ENCODE measurements at regions not wholly inside any gene's neighbourhood (a gene's known extent, or its start where the extent isn't known, plus 50 kb on each side); places are given as distances from the start of the nearest gene placed in this dataset.

- Histone ChIP-seq H3K4me3 (ENCODE audit: low read depth, low read length) (no peak overlapping the region), H3K27ac (no peak overlapping the region), H2AFZ (no peak overlapping the region), H3K9ac (no peak overlapping the region), H3K27me3 (ENCODE audit: control insufficient read depth, insufficient read depth, low read length) (no peaks in the 10 kb centered on the region), H3K9me3 (ENCODE audit: control insufficient read depth, low read length) (no peaks in the 10 kb centered on the region), H3K4me1 (no peaks in the 10 kb centered on the region), H3K36me3 (ENCODE audit: control insufficient read depth, insufficient read depth, low read length) (no peaks in the 10 kb centered on the region), H3K79me2 (no peaks in the 10 kb centered on the region), H3K4me2 (ENCODE audit: low read length) (no peak overlapping the region)
- TF ChIP-seq, protein P1, sequence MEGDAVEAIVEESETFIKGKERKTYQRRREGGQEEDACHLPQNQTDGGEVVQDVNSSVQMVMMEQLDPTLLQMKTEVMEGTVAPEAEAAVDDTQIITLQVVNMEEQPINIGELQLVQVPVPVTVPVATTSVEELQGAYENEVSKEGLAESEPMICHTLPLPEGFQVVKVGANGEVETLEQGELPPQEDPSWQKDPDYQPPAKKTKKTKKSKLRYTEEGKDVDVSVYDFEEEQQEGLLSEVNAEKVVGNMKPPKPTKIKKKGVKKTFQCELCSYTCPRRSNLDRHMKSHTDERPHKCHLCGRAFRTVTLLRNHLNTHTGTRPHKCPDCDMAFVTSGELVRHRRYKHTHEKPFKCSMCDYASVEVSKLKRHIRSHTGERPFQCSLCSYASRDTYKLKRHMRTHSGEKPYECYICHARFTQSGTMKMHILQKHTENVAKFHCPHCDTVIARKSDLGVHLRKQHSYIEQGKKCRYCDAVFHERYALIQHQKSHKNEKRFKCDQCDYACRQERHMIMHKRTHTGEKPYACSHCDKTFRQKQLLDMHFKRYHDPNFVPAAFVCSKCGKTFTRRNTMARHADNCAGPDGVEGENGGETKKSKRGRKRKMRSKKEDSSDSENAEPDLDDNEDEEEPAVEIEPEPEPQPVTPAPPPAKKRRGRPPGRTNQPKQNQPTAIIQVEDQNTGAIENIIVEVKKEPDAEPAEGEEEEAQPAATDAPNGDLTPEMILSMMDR (IDR thresholded peaks at IDR 0.05): no peak
These were observed 440.7 kb upstream of the ARHGEF26 start for GRCh38 chr3:153680526-153680925.

DNA sequence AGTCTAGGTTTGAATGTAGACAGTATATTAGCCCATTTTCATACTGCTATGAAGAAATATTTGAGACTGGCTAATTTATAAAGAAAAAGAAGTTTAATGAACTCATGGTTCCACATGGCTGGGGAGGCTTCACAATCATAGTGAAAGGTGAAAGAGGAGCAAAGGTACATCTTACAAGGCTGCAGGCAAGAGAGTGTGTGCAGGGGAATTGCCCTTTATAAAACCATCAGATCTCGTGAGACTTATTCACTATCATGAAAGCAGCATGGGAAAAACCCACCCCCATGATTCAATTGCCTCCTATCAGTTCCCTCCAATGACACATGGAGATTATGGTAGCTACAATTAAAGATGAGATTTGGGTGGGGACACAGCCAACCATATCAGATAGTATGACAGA is 440.1 kb upstream of the ARHGEF26 start:
- Histone ChIP-seq H3K4me2 (ENCODE audit: low read length) (no peak overlapping the region), H2AFZ (no peak overlapping the region), H3K4me1 (no peaks in the 10 kb centered on the region), H3K36me3 (ENCODE audit: control insufficient read depth, insufficient read depth, low read length) (no peaks in the 10 kb centered on the region), H3K27me3 (ENCODE audit: control insufficient read depth, insufficient read depth, low read length) (no peaks in the 10 kb centered on the region), H3K27ac (no peak overlapping the region), H3K9ac (no peak overlapping the region), H3K4me3 (ENCODE audit: low read depth, low read length) (no peak overlapping the region), H3K79me2 (no peaks in the 10 kb centered on the region), H3K9me3 (ENCODE audit: control insufficient read depth, low read length) (no peaks in the 10 kb centered on the region)
- TF ChIP-seq, protein P1 (IDR thresholded peaks at IDR 0.05): no peak

DNA sequence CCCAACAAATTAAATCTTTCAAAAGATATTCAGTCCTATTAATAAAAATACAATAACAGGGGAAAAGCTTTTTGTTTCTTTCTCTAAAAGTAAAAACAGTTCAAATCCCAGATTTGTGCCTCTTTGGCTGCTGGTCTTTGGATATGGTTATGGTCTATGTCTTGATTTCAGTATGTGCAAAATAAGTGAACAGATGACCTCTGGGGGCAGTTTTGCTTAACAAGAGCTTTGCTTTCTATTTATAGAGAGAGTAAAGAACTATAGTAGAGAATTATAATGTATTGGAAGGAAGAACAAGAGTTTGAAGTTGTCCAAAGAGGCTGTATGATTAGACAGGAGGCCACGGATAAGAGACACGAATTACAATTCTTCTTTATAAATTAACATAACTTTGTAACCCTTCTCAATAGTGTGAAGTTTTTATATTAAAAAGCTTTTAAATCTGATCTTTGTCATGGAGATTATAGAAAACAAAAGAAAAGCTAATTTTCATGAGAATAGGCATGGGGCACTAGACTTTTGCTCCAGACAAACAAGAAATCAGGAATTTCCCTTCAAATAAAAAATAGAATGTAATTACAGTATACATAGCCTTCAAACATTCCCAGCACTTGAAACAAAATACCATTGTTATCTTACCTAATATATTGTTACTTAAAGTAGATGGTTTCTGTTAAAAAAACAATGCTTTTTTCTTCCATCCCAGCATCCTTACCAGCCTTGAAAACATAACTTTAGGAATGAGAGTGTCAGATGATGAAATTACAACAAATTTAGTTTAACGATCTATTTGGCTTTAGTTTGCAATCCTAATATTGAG is 432.7 kb upstream of the ARHGEF26 start:
- Histone ChIP-seq H3K4me3 (ENCODE audit: low read depth, low read length) (no peak overlapping the region), H3K27ac (no peak overlapping the region), H3K4me1 (no peaks in the 10 kb centered on the region), H3K27me3 (ENCODE audit: control insufficient read depth, insufficient read depth, low read length) (no peaks in the 10 kb centered on the region), H2AFZ (no peak overlapping the region), H3K4me2 (ENCODE audit: low read length) (no peak overlapping the region), H3K79me2 (no peaks in the 10 kb centered on the region), H3K9me3 (ENCODE audit: control insufficient read depth, low read length) (no peaks in the 10 kb centered on the region), H3K36me3 (ENCODE audit: control insufficient read depth, insufficient read depth, low read length) (no peaks in the 10 kb centered on the region), H3K9ac (no peak overlapping the region)
- TF ChIP-seq, protein P1 (IDR thresholded peaks at IDR 0.05): no peak

DNA sequence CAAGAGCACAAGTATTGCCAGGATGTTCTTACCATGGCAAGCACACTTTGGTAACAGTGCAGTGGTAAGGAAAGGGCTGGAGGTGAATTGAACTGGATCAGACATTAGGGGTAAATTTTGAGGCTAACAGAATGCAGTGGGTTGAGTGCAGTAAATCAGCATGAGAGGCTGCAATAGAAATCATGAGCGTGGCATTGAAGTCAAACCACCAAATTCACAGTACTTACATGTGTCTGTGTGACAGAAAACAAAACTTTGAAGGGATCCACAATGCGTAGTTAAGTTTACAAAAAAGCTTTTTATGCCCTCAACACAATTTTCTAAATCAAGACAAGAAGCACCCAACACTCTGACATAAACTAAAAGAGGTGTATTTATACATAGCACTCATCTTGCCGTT is 428.0 kb upstream of the ARHGEF26 start:
- no peaks in the 10 kb centered on the region for H3K79me2 ChIP-seq
- no peaks in the 10 kb centered on the region for H3K27me3 ChIP-seq (ENCODE audit: control insufficient read depth, insufficient read depth, low read length)
- TF ChIP-seq, protein P1 (IDR thresholded peaks at IDR 0.05): no peak
- H3K9me3 ChIP-seq (ENCODE audit: control insufficient read depth, low read length): no peaks in the 10 kb centered on the region
- no peaks in the 10 kb centered on the region for H3K36me3 ChIP-seq (ENCODE audit: control insufficient read depth, insufficient read depth, low read length)
- H3K4me2 ChIP-seq (ENCODE audit: low read length): no peak overlapping the region
- no peaks in the 10 kb centered on the region for H3K4me1 ChIP-seq
- no peak overlapping the region for H3K9ac ChIP-seq
- no peak overlapping the region for H3K4me3 ChIP-seq (ENCODE audit: low read depth, low read length)
- no peak overlapping the region for H3K27ac ChIP-seq
- no peak overlapping the region for H2AFZ ChIP-seq

GRCh38 chr3:153702106-153702505 is 419.1 kb upstream of the ARHGEF26 start:
- H3K4me2 ChIP-seq (ENCODE audit: low read length): no peak overlapping the region
- no peak overlapping the region for H3K4me3 ChIP-seq (ENCODE audit: low read depth, low read length)
- H3K9ac ChIP-seq: no peak overlapping the region
- H3K4me1 ChIP-seq: no peaks in the 10 kb centered on the region
- no peaks in the 10 kb centered on the region for H3K9me3 ChIP-seq (ENCODE audit: control insufficient read depth, low read length)
- no peak overlapping the region for H2AFZ ChIP-seq
- H3K27ac ChIP-seq: no peak overlapping the region
- no peaks in the 10 kb centered on the region for H3K79me2 ChIP-seq
- TF ChIP-seq, protein P1 (IDR thresholded peaks at IDR 0.05): no peak
- H3K27me3 ChIP-seq (ENCODE audit: control insufficient read depth, insufficient read depth, low read length): no peaks in the 10 kb centered on the region
- H3K36me3 ChIP-seq (ENCODE audit: control insufficient read depth, insufficient read depth, low read length): no peaks in the 10 kb centered on the region

Measured in parathyroid adenoma (tissue), 2 donors.